ENCODE measurements at regions not wholly inside any gene's neighbourhood (a gene's known extent, or its start where the extent isn't known, plus 50 kb on each side); places are given as distances from the start of the nearest gene placed in this dataset.

GRCh38 chr2:7977981-7978380 is 703.9 kb upstream of the ID2 start:
- no peak overlapping the region for H3K4me3 Mint-ChIP-seq
- Histone ChIP-seq H3K18ac (ENCODE audit: insufficient read length, low read depth, low read length) (no peak overlapping the region), H3K79me1 (ENCODE audit: insufficient read depth, low read depth, low read length, poor library complexity, severe bottlenecking) (no peaks in the 10 kb centered on the region), H2BK20ac (ENCODE audit: low read depth, low read length, poor library complexity, severe bottlenecking) (no peak overlapping the region), H3K27ac (ENCODE audit: insufficient read length, low read depth, low read length) (no peak overlapping the region), H2BK5ac (ENCODE audit: insufficient read length, low read length) (no peak overlapping the region), H2AK5ac (ENCODE audit: insufficient read length, low read length) (no peak overlapping the region), H4K8ac (replicated peaks; ENCODE audit: insufficient read length, low read depth, low read length) (no peak overlapping the region), H3K27me3 (ENCODE audit: insufficient read depth, low read length) (no peaks in the 10 kb centered on the region), H3K23ac (ENCODE audit: insufficient read length, low read depth, low read length) (no peak overlapping the region), H3T11ph (ENCODE audit: low read length) (no peak overlapping the region), H3K23me2 (ENCODE audit: insufficient read length, low read depth, low read length, poor library complexity, severe bottlenecking) (no peaks in the 10 kb centered on the region), H3K4me1 (ENCODE audit: insufficient read depth, low read length) (no peaks in the 10 kb centered on the region), H3K79me2 (ENCODE audit: insufficient read depth, low read length) (no peaks in the 10 kb centered on the region), H2BK12ac (ENCODE audit: insufficient read length, low read depth, low read length) (no peak overlapping the region), H2AFZ (ENCODE audit: low read length) (no peak overlapping the region), H4K5ac (ENCODE audit: insufficient read length, low read depth, low read length) (no peak overlapping the region), H3K9me3 (ENCODE audit: control insufficient read depth, low read depth, low read length) (no peaks in the 10 kb centered on the region), H2BK15ac (ENCODE audit: low read depth, low read length) (no peak overlapping the region), H3K56ac (ENCODE audit: insufficient read length, low read depth, low read length) (no peak overlapping the region), H3K4me2 (ENCODE audit: insufficient read depth, insufficient read length, low read length) (no peak overlapping the region), H2BK120ac (ENCODE audit: low read depth, low read length, poor library complexity, severe bottlenecking) (no peak overlapping the region), H3K9ac (ENCODE audit: extremely low read depth, insufficient read length, low read length) (no peak overlapping the region), H3K14ac (ENCODE audit: insufficient read depth, low read length) (no peak overlapping the region), H3K4ac (ENCODE audit: low read depth, low read length) (no peak overlapping the region), H4K20me1 (ENCODE audit: control insufficient read depth, insufficient read depth, insufficient read length) (no peaks in the 10 kb centered on the region), H4K91ac (ENCODE audit: insufficient read length, low read depth, low read length) (no peak overlapping the region)
- H3K27ac Mint-ChIP-seq, result no peak overlapping the region
- no peak for DNase-seq
- H3K36me3 Mint-ChIP-seq (ENCODE audit: insufficient read depth in 1 of 3, low read depth in 3 of 3), result peaks cover 0 to 4% (median 3%) of the 10 kb centered on the region in 3 experiments; a peak in 3 of 7 replicates
- TF ChIP-seq, protein P1, sequence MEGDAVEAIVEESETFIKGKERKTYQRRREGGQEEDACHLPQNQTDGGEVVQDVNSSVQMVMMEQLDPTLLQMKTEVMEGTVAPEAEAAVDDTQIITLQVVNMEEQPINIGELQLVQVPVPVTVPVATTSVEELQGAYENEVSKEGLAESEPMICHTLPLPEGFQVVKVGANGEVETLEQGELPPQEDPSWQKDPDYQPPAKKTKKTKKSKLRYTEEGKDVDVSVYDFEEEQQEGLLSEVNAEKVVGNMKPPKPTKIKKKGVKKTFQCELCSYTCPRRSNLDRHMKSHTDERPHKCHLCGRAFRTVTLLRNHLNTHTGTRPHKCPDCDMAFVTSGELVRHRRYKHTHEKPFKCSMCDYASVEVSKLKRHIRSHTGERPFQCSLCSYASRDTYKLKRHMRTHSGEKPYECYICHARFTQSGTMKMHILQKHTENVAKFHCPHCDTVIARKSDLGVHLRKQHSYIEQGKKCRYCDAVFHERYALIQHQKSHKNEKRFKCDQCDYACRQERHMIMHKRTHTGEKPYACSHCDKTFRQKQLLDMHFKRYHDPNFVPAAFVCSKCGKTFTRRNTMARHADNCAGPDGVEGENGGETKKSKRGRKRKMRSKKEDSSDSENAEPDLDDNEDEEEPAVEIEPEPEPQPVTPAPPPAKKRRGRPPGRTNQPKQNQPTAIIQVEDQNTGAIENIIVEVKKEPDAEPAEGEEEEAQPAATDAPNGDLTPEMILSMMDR (conservative IDR thresholded peaks at IDR 0.05), result no peak
- no peaks in the 10 kb centered on the region; the same call in 1 of the 2 replicates for H3K27me3 Mint-ChIP-seq (ENCODE audit: low read depth)
- no CpG with 5 or more reads among the region's 8 CpGs for WGBS (ENCODE audit: extremely low coverage, insufficient read length, low lambda C conversion rate)
- H3K4me1 Mint-ChIP-seq, result peaks cover 1 to 8% of the 10 kb centered on the region in 2 experiments
- peaks cover 4 to 7% of the 10 kb centered on the region in 2 experiments for H3K9me3 Mint-ChIP-seq

All from H9 (cell line).